ENCODE measurements at regions not wholly inside any gene's neighbourhood (a gene's known extent, or its start where the extent isn't known, plus 50 kb on each side); places are given as distances from the start of the nearest gene placed in this dataset.
A peak's percentile ranks its signal among the peaks of the same experiment; 100 is the strongest.

- Histone ChIP-seq H3K36me3 (ENCODE audit: low read depth) (no peaks in the 10 kb centered on the region), H3K4me1 (replicated peaks; ENCODE audit: insufficient read depth) (peaks cover 16% of the 10 kb centered on the region), H2AFZ (peak overlapping the region; percentile 21; the same call in 1 of the 2 replicates), H3K79me2 (ENCODE audit: low read depth) (no peaks in the 10 kb centered on the region), H3K4me3 (no peak overlapping the region), H3K9me2 (ENCODE audit: insufficient read depth) (no peaks in the 10 kb centered on the region), H3K9me3 (ENCODE audit: insufficient read depth, low read depth) (0 out of 2 replicates have a peak, but pooled peaks cover 4% of the 10 kb centered on the region), H3K27me3 (ENCODE audit: insufficient read depth, low read depth) (no peaks in the 10 kb centered on the region), H3K27ac (no peak overlapping the region), H3K4me2 (no peak overlapping the region), H3F3A (ENCODE audit: insufficient read depth, low read depth) (no peaks in the 10 kb centered on the region; the same call in 1 of the 2 replicates), H4K20me1 (ENCODE audit: insufficient read depth) (no peaks in the 10 kb centered on the region)
- TF ChIP-seq EZH2 (IDR thresholded peaks at IDR 0.05; ENCODE audit: low read depth) (no peak), CTCF (conservative IDR thresholded peaks at IDR 0.05) (no peak)
- ChIA-PET POLR2A (ENCODE audit: unreplicated experiment) (interaction anchor here (0.5 kb wide), 1 partner anchor 217 kb away, joined by 5 read pairs; no protein-coding TSS in a partner anchor), CTCF (interaction anchor here (0.6 kb wide), 1 partner anchor 252 kb away, joined by 4 read pairs; no protein-coding TSS in a partner anchor)
- no peak for DNase-seq
- intact Hi-C loops (cut with micrococcal nuclease; ENCODE audit: unreplicated experiment): loop anchor here (10.0 kb wide), 2 partner anchors 99 to 1039 kb away; no protein-coding TSS in a partner anchor
- BruUV-seq (replicated peaks): no TSS peak
These were observed 77.4 kb upstream of the ANXA1 start for GRCh38 chr9:73074176-73074708.

- Histone ChIP-seq H3K9me3 (ENCODE audit: insufficient read depth, low read depth) (0 out of 2 replicates have a peak, but pooled peaks cover 4% of the 10 kb centered on the region), H3K9me2 (ENCODE audit: insufficient read depth) (no peaks in the 10 kb centered on the region), H3K27me3 (ENCODE audit: insufficient read depth, low read depth) (no peaks in the 10 kb centered on the region), H3K4me3 (no peak overlapping the region), H3K27ac (no peak overlapping the region), H3K79me2 (ENCODE audit: low read depth) (no peaks in the 10 kb centered on the region), H2AFZ (peak overlapping the region; percentile 21; the same call in 1 of the 2 replicates), H3K4me1 (replicated peaks; ENCODE audit: insufficient read depth) (peaks cover 14% of the 10 kb centered on the region), H3F3A (ENCODE audit: insufficient read depth, low read depth) (no peaks in the 10 kb centered on the region; the same call in 1 of the 2 replicates), H3K36me3 (ENCODE audit: low read depth) (no peaks in the 10 kb centered on the region), H4K20me1 (ENCODE audit: insufficient read depth) (no peaks in the 10 kb centered on the region), H3K4me2 (no peak overlapping the region)
- no peak for DNase-seq
- BruUV-seq (replicated peaks): no TSS peak
- intact Hi-C loops (cut with micrococcal nuclease; ENCODE audit: unreplicated experiment): loop anchor here (10.0 kb wide), 2 partner anchors 99 to 1039 kb away; no protein-coding TSS in a partner anchor
- POLR2A ChIA-PET (ENCODE audit: unreplicated experiment): interaction anchor here (0.5 kb wide), 1 partner anchor 216 kb away, joined by 5 read pairs; no protein-coding TSS in a partner anchor
- CTCF ChIA-PET: interaction anchor here (0.5 to 0.6 kb wide), 2 partner anchors 251 to 800 kb away, joined by 3 to 4 read pairs; no protein-coding TSS in a partner anchor
- TF ChIP-seq EZH2 (IDR thresholded peaks at IDR 0.05; ENCODE audit: low read depth) (no peak), CTCF (conservative IDR thresholded peaks at IDR 0.05) (no peak)
These were observed 78.1 kb upstream of the ANXA1 start for GRCh38 chr9:73073337-73074175.

GRCh38 chr9:73067074-73067473, 84.6 kb upstream of the ANXA1 start:
- no peak overlapping the region for H3K4me3 ChIP-seq
- no peaks in the 10 kb centered on the region for H3K36me3 ChIP-seq (ENCODE audit: low read depth)
- ChIA-PET POLR2A (ENCODE audit: unreplicated experiment) (no interaction called here), CTCF (no interaction called here)
- H3K27ac ChIP-seq: no peak overlapping the region
- H3K4me2 ChIP-seq: no peak overlapping the region
- H3K4me1 ChIP-seq (replicated peaks; ENCODE audit: insufficient read depth): no peaks in the 10 kb centered on the region
- no peak for TF ChIP-seq EZH2 (IDR thresholded peaks at IDR 0.05; ENCODE audit: low read depth)
- no peak for TF ChIP-seq CTCF (conservative IDR thresholded peaks at IDR 0.05)
- H3F3A ChIP-seq (ENCODE audit: insufficient read depth, low read depth): no peaks in the 10 kb centered on the region
- intact Hi-C loops (cut with micrococcal nuclease; ENCODE audit: unreplicated experiment): no loop called here
- H3K9me3 ChIP-seq (ENCODE audit: insufficient read depth, low read depth): no peaks in the 10 kb centered on the region
- no peaks in the 10 kb centered on the region for H3K9me2 ChIP-seq (ENCODE audit: insufficient read depth)
- no peaks in the 10 kb centered on the region for H3K27me3 ChIP-seq (ENCODE audit: insufficient read depth, low read depth)
- no peak for DNase-seq
- no peaks in the 10 kb centered on the region for H3K79me2 ChIP-seq (ENCODE audit: low read depth)
- no TSS peak for BruUV-seq (replicated peaks)
- no peak overlapping the region for H2AFZ ChIP-seq
- H4K20me1 ChIP-seq (ENCODE audit: insufficient read depth): no peaks in the 10 kb centered on the region
